ENCODE measurements at regions not wholly inside any gene's neighbourhood (a gene's known extent, or its start where the extent isn't known, plus 50 kb on each side); places are given as distances from the start of the nearest gene placed in this dataset.

DNA sequence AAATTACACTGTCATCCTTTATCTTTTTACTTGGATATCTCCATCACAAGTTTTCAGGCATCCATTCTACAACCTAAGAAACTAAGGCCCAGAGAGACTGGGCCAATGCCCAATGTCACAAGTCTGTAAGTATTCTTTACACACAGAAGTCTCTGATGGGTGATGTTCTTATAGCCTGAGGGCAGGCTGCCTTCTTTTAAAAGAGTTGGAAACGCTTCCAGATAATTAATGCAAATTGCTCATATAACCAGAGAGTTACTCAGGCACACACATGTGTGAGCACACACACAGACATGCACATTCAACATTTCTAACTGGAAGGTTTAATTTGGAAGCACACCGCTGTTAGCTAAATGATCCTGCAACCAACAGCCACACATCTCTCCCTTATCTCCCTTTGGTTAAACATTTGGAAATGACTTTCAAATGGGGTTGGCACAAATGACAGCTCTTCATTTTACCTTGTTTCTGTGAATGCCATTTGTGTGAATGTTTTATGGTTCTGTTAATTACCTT, 160.8 kb upstream of the TMPO start:
- no peaks in the 10 kb centered on the region for H4K20me1 ChIP-seq (ENCODE audit: low read depth, low read length)

DNA sequence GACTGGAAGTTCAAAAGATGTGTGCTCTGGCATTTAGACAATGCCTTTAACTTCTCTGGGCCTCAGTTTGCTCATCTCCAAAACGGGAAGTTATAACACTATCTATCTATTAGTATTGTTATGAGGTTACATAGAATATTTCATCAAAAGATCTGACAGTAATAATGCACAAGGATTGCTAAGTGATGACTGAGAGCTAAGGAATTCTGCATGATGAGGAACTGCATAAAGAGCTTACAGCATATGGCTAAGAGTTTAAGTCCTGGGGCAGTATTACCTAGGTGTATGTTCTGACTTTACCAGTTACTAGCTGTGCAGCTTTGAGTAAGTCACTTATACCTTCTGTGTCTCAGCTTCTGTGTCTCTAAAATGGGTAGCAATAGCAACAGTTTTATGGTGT, 160.1 kb upstream of the TMPO start:
- Histone ChIP-seq H3K36me3 (ENCODE audit: low read length) (no peaks in the 10 kb centered on the region), H3K9me2 (replicated peaks; ENCODE audit: insufficient read depth, low read length) (no peaks in the 10 kb centered on the region), H3F3A (ENCODE audit: insufficient read depth) (no peaks in the 10 kb centered on the region), H3K9ac (ENCODE audit: low read length) (no peak overlapping the region), H2AFZ (ENCODE audit: low read depth, low read length, severe bottlenecking) (no peak overlapping the region), H3K27me3 (ENCODE audit: low read length) (no peaks in the 10 kb centered on the region), H3K27ac (ENCODE audit: low read depth, low read length) (no peak overlapping the region), H3K4me2 (ENCODE audit: low read depth, low read length, poor library complexity, severe bottlenecking) (no peak overlapping the region), H3K9me3 (ENCODE audit: insufficient read depth, low read length) (no peaks in the 10 kb centered on the region), H4K20me1 (ENCODE audit: low read depth, low read length) (no peaks in the 10 kb centered on the region), H3K4me3 (ENCODE audit: insufficient read depth, low read length, poor library complexity, severe bottlenecking) (no peak overlapping the region), H3K79me2 (ENCODE audit: insufficient read depth, low read length) (no peaks in the 10 kb centered on the region)
- TF ChIP-seq EZH2phosphoT487 (conservative IDR thresholded peaks at IDR 0.05; ENCODE audit: low read length) = no peak
- TF ChIP-seq, protein P1, sequence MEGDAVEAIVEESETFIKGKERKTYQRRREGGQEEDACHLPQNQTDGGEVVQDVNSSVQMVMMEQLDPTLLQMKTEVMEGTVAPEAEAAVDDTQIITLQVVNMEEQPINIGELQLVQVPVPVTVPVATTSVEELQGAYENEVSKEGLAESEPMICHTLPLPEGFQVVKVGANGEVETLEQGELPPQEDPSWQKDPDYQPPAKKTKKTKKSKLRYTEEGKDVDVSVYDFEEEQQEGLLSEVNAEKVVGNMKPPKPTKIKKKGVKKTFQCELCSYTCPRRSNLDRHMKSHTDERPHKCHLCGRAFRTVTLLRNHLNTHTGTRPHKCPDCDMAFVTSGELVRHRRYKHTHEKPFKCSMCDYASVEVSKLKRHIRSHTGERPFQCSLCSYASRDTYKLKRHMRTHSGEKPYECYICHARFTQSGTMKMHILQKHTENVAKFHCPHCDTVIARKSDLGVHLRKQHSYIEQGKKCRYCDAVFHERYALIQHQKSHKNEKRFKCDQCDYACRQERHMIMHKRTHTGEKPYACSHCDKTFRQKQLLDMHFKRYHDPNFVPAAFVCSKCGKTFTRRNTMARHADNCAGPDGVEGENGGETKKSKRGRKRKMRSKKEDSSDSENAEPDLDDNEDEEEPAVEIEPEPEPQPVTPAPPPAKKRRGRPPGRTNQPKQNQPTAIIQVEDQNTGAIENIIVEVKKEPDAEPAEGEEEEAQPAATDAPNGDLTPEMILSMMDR (IDR thresholded peaks at IDR 0.05; ENCODE audit: insufficient read depth, low read length, poor library complexity, severe bottlenecking) = no peak

More for the DNA sequence above, 160.8 kb upstream of the TMPO start:
- H3K4me3 ChIP-seq (ENCODE audit: insufficient read depth, low read length, poor library complexity, severe bottlenecking) = no peak overlapping the region
- no peaks in the 10 kb centered on the region for H3K27me3 ChIP-seq (ENCODE audit: low read length)
- no peaks in the 10 kb centered on the region for H3K36me3 ChIP-seq (ENCODE audit: low read length)
- no peak for TF ChIP-seq EZH2phosphoT487 (conservative IDR thresholded peaks at IDR 0.05; ENCODE audit: low read length)
- TF ChIP-seq, protein P1 (IDR thresholded peaks at IDR 0.05; ENCODE audit: insufficient read depth, low read length, poor library complexity, severe bottlenecking) = no peak
- H3K27ac ChIP-seq (ENCODE audit: low read depth, low read length) = no peak overlapping the region
- H3K4me2 ChIP-seq (ENCODE audit: low read depth, low read length, poor library complexity, severe bottlenecking) = no peak overlapping the region
- no peaks in the 10 kb centered on the region for H3K9me3 ChIP-seq (ENCODE audit: insufficient read depth, low read length)
- H3K9me2 ChIP-seq (replicated peaks; ENCODE audit: insufficient read depth, low read length) = no peaks in the 10 kb centered on the region
- no peak overlapping the region for H2AFZ ChIP-seq (ENCODE audit: low read depth, low read length, severe bottlenecking)
- no peaks in the 10 kb centered on the region for H3K79me2 ChIP-seq (ENCODE audit: insufficient read depth, low read length)
- no peaks in the 10 kb centered on the region for H3F3A ChIP-seq (ENCODE audit: insufficient read depth)
- H3K9ac ChIP-seq (ENCODE audit: low read length) = no peak overlapping the region

DNA sequence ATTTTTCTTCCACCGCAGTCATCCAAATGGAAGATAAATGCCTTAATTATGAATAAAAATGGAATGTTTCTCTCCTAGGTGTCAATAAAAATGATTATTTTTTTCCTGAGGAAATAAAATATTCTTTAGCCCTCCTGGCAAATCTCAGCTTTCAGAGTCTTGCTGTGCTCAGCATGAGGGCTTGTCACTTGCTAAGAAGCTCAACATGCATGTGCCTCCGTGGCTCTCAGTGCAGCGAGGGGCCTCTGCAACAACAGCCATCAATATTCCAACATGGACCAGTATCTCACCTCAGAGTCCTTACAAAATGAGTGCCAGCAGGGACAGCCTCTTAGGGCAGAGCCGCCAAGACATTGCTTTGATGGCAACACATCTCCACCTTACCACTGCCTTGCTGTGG, 159.5 kb upstream of the TMPO start:
- H3K9me3 ChIP-seq (ENCODE audit: insufficient read depth, low read length) = no peaks in the 10 kb centered on the region
- H3K27me3 ChIP-seq (ENCODE audit: low read length) = no peaks in the 10 kb centered on the region
- no peaks in the 10 kb centered on the region for H3F3A ChIP-seq (ENCODE audit: insufficient read depth)
- no peak overlapping the region for H3K4me2 ChIP-seq (ENCODE audit: low read depth, low read length, poor library complexity, severe bottlenecking)
- H3K27ac ChIP-seq (ENCODE audit: low read depth, low read length) = no peak overlapping the region
- no peak overlapping the region for H3K4me3 ChIP-seq (ENCODE audit: insufficient read depth, low read length, poor library complexity, severe bottlenecking)
- H3K36me3 ChIP-seq (ENCODE audit: low read length) = no peaks in the 10 kb centered on the region
- no peak overlapping the region for H2AFZ ChIP-seq (ENCODE audit: low read depth, low read length, severe bottlenecking)
- H3K9ac ChIP-seq (ENCODE audit: low read length) = no peak overlapping the region
- TF ChIP-seq EZH2phosphoT487 (conservative IDR thresholded peaks at IDR 0.05; ENCODE audit: low read length) = no peak
- TF ChIP-seq, protein P1 (IDR thresholded peaks at IDR 0.05; ENCODE audit: insufficient read depth, low read length, poor library complexity, severe bottlenecking) = no peak
- H3K79me2 ChIP-seq (ENCODE audit: insufficient read depth, low read length) = no peaks in the 10 kb centered on the region
- no peaks in the 10 kb centered on the region for H3K9me2 ChIP-seq (replicated peaks; ENCODE audit: insufficient read depth, low read length)
- H4K20me1 ChIP-seq (ENCODE audit: low read depth, low read length) = no peaks in the 10 kb centered on the region
